Keratinocyte (primary cell): ENCODE measurements at regions not wholly inside any gene's neighbourhood (a gene's known extent, or its start where the extent isn't known, plus 50 kb on each side); places are given as distances from the start of the nearest gene placed in this dataset.

Source experiments
- DNase-seq: peaks from one replicate; pipeline ENCODE4 v3.0.0-alpha.2; 2011; ENCODE audit warnings: low read depth, missing footprints, low spot score
- FAIRE-seq: peaks from 2 replicates; lab custom pipeline; 2011; peaks lifted over from hg19 to GRCh38; lab: Jason Lieb, UNC
- H2AFZ ChIP-seq: 2 replicates; pipeline ENCODE4 v1.6.0; 2012; ENCODE audit warnings: low read length, control low read depth, inconsistent platforms; ENCODE audit not compliant: control insufficient read depth
- H3K27ac ChIP-seq: 2 replicates; pipeline ENCODE4 v1.5.1; 2011; ENCODE audit warnings: low read length; ENCODE audit not compliant: control insufficient read depth, insufficient read depth
- H3K27me3 ChIP-seq: 3 replicates; pipeline ENCODE4 v1.6.0; 2011; ENCODE audit warnings: low read length; ENCODE audit not compliant: control insufficient read depth, insufficient read depth; ENCODE audit errors: extremely low read depth
- H3K36me3 ChIP-seq, 2 experiments: 2 replicates in 1 of 2; 3 replicates in 1 of 2; pipeline ENCODE4 v1.5.1; 2011; ENCODE audit warnings: low read length in 2 of 2, mild to moderate bottlenecking in 1 of 2; ENCODE audit not compliant: control insufficient read depth in 2 of 2, insufficient read depth in 2 of 2; ENCODE audit errors: extremely low read depth in 1 of 2
- H3K4me1 ChIP-seq: 3 replicates; pipeline ENCODE4 v1.5.1; 2011; ENCODE audit warnings: low read length; ENCODE audit not compliant: control insufficient read depth, insufficient read depth; ENCODE audit errors: extremely low read depth
- H3K4me2 ChIP-seq: 3 replicates; pipeline ENCODE4 v1.6.0; 2011; ENCODE audit warnings: low read depth, low read length; ENCODE audit not compliant: control insufficient read depth, insufficient read depth; ENCODE audit errors: extremely low read depth
- H3K4me3 ChIP-seq, 3 experiments: fragments of 200-600 bp in 1 of 3; sonication (generic) in 1 of 3; 2 replicates in 2 of 3; 3 replicates in 1 of 3; pipeline ENCODE4 v1.5.1; 2011 to 2016; ENCODE audit warnings: low read length in 3 of 3, mild to moderate bottlenecking in 3 of 3, control low read depth in 2 of 3, inconsistent platforms in 1 of 3, low read depth in 1 of 3, mixed read lengths in 1 of 3, mixed run types in 1 of 3, moderate library complexity in 1 of 3; ENCODE audit not compliant: control insufficient read depth in 2 of 3, insufficient read depth in 2 of 3; ENCODE audit errors: extremely low read depth in 1 of 3
- H3K79me2 ChIP-seq: 2 replicates; pipeline ENCODE4 v1.6.0; 2012; ENCODE audit warnings: low read length; ENCODE audit not compliant: control insufficient read depth, insufficient read depth
- H3K9ac ChIP-seq: 3 replicates; pipeline ENCODE4 v1.6.0; 2011; ENCODE audit warnings: low read length; ENCODE audit not compliant: control insufficient read depth, insufficient read depth; ENCODE audit errors: extremely low read depth
- H3K9me1 ChIP-seq: 3 replicates; pipeline ENCODE4 v1.6.0; 2011; ENCODE audit warnings: low read length; ENCODE audit not compliant: control insufficient read depth, insufficient read depth; ENCODE audit errors: extremely low read depth
- H3K9me3 ChIP-seq: 2 replicates; pipeline ENCODE4 v1.5.1; 2012; ENCODE audit warnings: low read depth, low read length; ENCODE audit not compliant: control insufficient read depth
- H4K20me1 ChIP-seq: 3 replicates; pipeline ENCODE4 v1.6.0; 2011; ENCODE audit warnings: low read length; ENCODE audit not compliant: control insufficient read depth, insufficient read depth; ENCODE audit errors: extremely low read depth
- CTCF ChIP-seq, 3 experiments: IDR thresholded peaks in 1 of 3; conservative IDR thresholded peaks in 1 of 3; optimal IDR thresholded peaks in 1 of 3; 2 replicates in 2 of 3; 3 replicates in 1 of 3; pipeline versions ENCODE3 to v1.5.1; 2011; ENCODE audit warnings: low read length in 3 of 3, mild to moderate bottlenecking in 3 of 3, moderate library complexity in 2 of 3, control low read depth in 1 of 3, inconsistent platforms in 1 of 3; ENCODE audit not compliant: insufficient read depth in 2 of 3; ENCODE audit errors: extremely low read depth in 1 of 3
- EZH2 ChIP-seq: IDR thresholded peaks from one replicate; pipeline ENCODE4 v1.6.1; 2012; ENCODE audit warnings: inconsistent platforms, mild to moderate bottlenecking, low read length, moderate library complexity
- dilution Hi-C: fragments of 300-500 bp; cut with MboI; formaldehyde crosslinking; loops from one replicate; pipeline ENCODE4 v1.7.0; 2020; ENCODE audit warnings: low sequenced_read_pairs; ENCODE audit not compliant: extremely low pct_ligation_motif_present

- no peak for TF ChIP-seq CTCF (optimal IDR thresholded peaks at IDR 0.05 in 1 of 3, IDR thresholded peaks at IDR 0.05 in 1 of 3, conservative IDR thresholded peaks at IDR 0.05 in 1 of 3; ENCODE audit: extremely low read depth in 1 of 3, insufficient read depth in 2 of 3, low read length in 3 of 3)
- no peak for TF ChIP-seq EZH2
- no peaks in the 10 kb centered on the region for H3K27me3 ChIP-seq
- H2AFZ ChIP-seq: no peak overlapping the region
- H3K4me2 ChIP-seq: no peak overlapping the region
- no peak overlapping the region for H3K27ac ChIP-seq
- FAIRE-seq (no peak), DNase-seq (no peak)
- no peaks in the 10 kb centered on the region for H3K9me3 ChIP-seq
- dilution Hi-C loops: no loop called here
- no peaks in the 10 kb centered on the region for H3K79me2 ChIP-seq
- H3K4me3 ChIP-seq: no peak overlapping the region
- H3K9ac ChIP-seq: no peak overlapping the region
- no peaks in the 10 kb centered on the region for H3K4me1 ChIP-seq
- H3K36me3 ChIP-seq: no peaks in the 10 kb centered on the region
- H3K9me1 ChIP-seq: no peaks in the 10 kb centered on the region
- no peaks in the 10 kb centered on the region for H4K20me1 ChIP-seq
Observed at GRCh38 chr6:95867205-95867604, 148.6 kb upstream of the FUT9 start.

GRCh38 chr6:95877480-95877879, 138.3 kb upstream of the FUT9 start:
- H3K36me3 ChIP-seq: no peaks in the 10 kb centered on the region
- H3K4me3 ChIP-seq: no peak overlapping the region
- no peaks in the 10 kb centered on the region for H3K9me1 ChIP-seq
- H3K79me2 ChIP-seq: no peaks in the 10 kb centered on the region
- H4K20me1 ChIP-seq: no peaks in the 10 kb centered on the region
- dilution Hi-C loops: no loop called here
- H3K9ac ChIP-seq: no peak overlapping the region
- no peaks in the 10 kb centered on the region for H3K27me3 ChIP-seq
- H2AFZ ChIP-seq: no peak overlapping the region
- FAIRE-seq: no peak
- TF ChIP-seq CTCF (optimal IDR thresholded peaks at IDR 0.05 in 1 of 3, IDR thresholded peaks at IDR 0.05 in 1 of 3, conservative IDR thresholded peaks at IDR 0.05 in 1 of 3; ENCODE audit: extremely low read depth in 1 of 3, insufficient read depth in 2 of 3, low read length in 3 of 3) (no peak), EZH2 (no peak)
- H3K4me1 ChIP-seq: no peaks in the 10 kb centered on the region
- H3K9me3 ChIP-seq: no peaks in the 10 kb centered on the region
- H3K27ac ChIP-seq: no peak overlapping the region
- no peak for DNase-seq
- no peak overlapping the region for H3K4me2 ChIP-seq
